NCI-H1048 (cell line): ENCODE measurements at regions not wholly inside any gene's neighbourhood (a gene's known extent, or its start where the extent isn't known, plus 50 kb on each side); places are given as distances from the start of the nearest gene placed in this dataset.
A peak's percentile ranks its signal among the peaks of the same experiment; 100 is the strongest.
"Not testable (repeated sequence)": the region's sequence is repeated elsewhere in the genome, so short reads cannot be mapped to it uniquely, and the experiment has no call there.

Source experiments
- DNase-seq: peaks from one replicate; lab custom pipeline; 2025; lab: John Stamatoyannopoulos, UW

DNA sequence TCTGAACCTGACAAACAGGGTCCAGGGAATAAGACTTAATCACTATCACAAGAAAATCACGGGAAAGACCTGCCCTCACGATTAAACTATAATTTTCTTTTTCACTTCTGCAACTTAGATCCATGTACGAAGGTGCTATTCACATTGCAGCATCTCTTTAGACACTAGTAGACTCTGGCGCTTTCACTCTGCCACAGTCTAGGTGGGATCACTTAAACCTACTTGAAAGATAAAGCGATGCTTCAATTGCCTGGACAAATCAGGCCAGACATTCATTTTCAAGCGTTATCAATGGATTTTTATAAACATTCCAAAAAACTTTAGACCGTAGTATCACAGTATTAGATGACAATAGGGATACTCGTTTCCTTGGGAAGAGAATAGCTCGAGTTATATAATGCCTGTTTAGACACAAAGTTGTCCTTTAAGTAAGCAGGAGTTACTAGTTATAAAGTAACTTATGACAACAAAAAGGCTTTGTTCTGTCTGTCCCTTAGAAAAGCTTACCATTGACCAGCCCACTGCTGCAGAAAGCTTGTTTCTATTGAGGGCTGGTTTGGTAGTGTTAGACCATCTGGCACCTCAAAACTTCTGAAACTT lies 367.3 kb downstream of the UTRN start:
- no peak for DNase-seq

- DNase-seq: no peak
Measured at GRCh38 chr6:144653885-144654505, 368.9 kb downstream of the UTRN start.

GRCh38 chr6:144654506-144654905 lies 369.4 kb downstream of the UTRN start:
- no peak for DNase-seq

GRCh38 chr6:144655376-144655775 lies 370.2 kb downstream of the UTRN start:
- DNase-seq: no peak

- DNase-seq: peak; percentile 80
Measured at GRCh38 chr6:144657691-144658090, 372.6 kb downstream of the UTRN start.

GRCh38 chr6:144659202-144660182 lies 374.4 kb downstream of the UTRN start:
- no peak for DNase-seq

GRCh38 chr6:144660561-144661115 lies 375.5 kb downstream of the UTRN start:
- no peak for DNase-seq

DNA sequence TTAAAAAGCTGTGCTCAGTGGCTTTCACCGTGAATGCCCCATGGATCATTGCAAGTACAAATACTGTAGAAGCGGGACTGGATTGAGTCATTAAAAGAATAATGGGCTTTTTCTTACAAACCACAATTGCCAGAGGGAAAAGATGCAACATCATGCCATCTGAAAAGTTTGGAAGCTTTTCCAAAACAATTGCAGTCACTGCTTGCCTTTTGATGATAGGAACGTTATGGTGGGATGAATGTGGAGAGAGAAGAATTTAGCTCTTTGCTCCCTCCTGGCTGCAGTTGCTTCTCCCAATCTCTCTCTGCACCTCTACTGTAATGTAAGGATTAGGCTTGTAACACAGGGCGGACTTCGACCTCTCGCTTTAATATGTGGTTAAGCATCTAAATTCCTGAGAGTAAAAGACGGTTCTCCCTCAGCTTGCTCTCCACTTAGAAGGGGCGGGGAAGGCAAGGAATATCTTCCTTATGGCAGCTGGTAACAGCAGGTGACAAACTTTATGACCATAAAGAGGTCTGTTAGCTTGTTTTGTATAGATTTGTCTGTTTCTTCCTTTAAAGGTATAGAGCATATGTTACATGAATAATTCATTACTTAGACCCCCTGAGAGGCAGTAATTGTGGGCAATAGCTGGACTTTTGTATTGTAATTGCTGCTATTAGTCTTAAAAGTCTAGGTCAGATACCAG lies 376.1 kb downstream of the UTRN start:
- DNase-seq: peak; percentile 52

GRCh38 chr6:144662812-144663365 lies 377.8 kb downstream of the UTRN start:
- DNase-seq: no peak

- DNase-seq: no peak
Measured at GRCh38 chr6:144664281-144664680, 379.1 kb downstream of the UTRN start.

GRCh38 chr6:144664947-144665346 lies 379.8 kb downstream of the UTRN start:
- DNase-seq: no peak

GRCh38 chr6:144665932-144666450 lies 380.9 kb downstream of the UTRN start:
- DNase-seq: no peak

- DNase-seq: no peak
Measured at GRCh38 chr6:144666781-144667180, 381.6 kb downstream of the UTRN start.

DNA sequence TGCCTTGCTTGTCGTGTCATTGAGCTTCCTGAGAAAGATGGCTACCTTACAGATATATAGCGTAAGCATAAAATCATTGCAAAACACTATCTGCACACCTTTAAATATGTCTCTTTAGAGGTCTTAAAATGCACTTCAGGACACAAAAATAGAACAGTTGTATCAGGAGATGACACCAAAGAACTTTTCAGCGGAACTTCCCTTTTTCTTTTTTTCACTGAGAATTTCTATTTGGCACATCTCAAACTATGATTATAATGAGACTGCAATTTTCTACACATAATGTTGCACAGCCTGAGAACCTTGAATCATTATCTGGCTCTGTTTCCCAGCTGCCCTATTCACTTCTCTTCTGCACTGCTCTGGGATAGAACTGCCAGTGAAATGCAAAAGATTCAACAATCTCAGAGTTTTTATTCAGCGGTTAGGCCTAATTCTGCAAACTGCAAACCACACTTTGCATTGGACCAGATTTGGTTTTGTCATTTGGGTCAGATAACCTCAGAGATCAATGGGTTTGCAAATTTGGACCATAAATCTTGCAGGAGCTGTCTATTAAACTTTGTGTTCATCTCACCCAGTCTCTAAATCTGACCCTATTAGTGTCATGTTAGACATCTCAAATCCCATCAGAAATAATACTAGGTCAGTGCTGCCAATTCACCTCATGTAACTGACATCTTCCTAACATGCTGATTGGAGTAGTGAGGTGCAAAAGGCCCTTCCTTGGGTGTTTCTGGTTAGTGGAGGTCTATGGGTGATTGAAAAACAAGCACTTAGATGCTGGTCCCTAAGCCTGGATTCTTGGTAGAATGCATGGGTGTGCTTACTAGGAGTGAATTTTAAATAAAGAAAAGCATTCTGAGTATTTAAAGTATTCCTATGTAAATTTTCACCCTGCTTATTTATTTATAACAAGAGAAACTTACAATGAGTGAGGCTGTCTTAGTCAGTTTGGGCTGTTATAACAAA lies 382.7 kb downstream of the UTRN start:
- no peak for DNase-seq

- DNase-seq: not testable (repeated sequence)
Measured at GRCh38 chr6:144670259-144670658, 385.1 kb downstream of the UTRN start.

DNA sequence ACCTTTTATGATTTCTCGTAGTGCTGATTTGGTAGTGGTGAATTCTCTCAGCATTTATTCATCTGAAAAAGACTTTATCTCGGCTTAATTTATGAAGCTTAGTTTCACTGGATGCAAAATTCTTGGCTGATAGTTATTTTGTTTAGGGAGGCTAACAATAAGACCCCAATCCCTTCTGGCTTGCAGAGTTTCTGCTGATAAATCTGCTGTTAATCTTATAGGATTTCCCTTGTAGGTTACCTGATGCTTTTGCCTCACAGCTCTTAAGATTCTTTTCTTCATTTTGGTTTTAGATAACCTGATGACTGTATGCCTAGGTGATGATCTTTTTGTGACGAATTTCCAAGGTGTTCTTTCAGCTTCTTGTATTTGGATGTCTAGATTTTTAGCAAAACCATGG lies 388.7 kb downstream of the UTRN start:
- DNase-seq: no peak

- DNase-seq: no peak
Measured at GRCh38 chr6:144675231-144675861, 390.2 kb downstream of the UTRN start.

DNA sequence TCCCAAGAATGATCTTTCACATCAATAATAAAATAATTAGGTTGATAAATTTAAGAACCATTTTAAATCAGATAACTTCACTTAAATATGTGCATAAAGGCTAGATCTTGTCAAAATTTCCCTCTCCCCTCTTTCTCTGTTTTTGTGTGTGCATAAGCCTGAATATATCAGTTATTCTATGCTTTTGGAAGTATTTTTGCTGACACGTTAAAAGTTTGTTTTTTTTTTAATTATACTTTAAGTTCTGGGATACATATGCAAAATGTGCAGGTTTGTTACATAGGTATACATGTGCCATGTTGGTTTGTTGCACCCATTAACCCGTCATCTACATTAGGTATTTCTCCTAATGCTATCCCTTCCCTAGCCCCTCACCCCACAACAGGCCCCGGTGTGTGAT lies 391.2 kb downstream of the UTRN start:
- not testable (repeated sequence) for DNase-seq

- not testable (repeated sequence) for DNase-seq
Measured at GRCh38 chr6:144677263-144677662, 392.1 kb downstream of the UTRN start.

- DNase-seq: no peak
Measured at GRCh38 chr6:144678844-144679243, 393.7 kb downstream of the UTRN start.
